Pancreas (tissue), 10 donors: ENCODE measurements at regions not wholly inside any gene's neighbourhood (a gene's known extent, or its start where the extent isn't known, plus 50 kb on each side); places are given as distances from the start of the nearest gene placed in this dataset.

Source experiments
- ATAC-seq, 4 donors: fragments of 200-7000 bp; cut with Tn5 transposase; one replicate each; pipeline versions ENCODE4 v1.8.0 to v1.9.1; 2020; ENCODE audit warnings: mild to moderate bottlenecking in 4 of 4, moderate library complexity in 4 of 4
- DNase-seq, 6 donors: peaks; one replicate each; pipeline ENCODE4 v3.0.0-alpha.2; 2020
- FAIRE-seq: peaks from 2 replicates; lab custom pipeline; 2012; peaks lifted over from hg19 to GRCh38; lab: Jason Lieb, UNC
- H3K27ac ChIP-seq, 4 donors: fragments of 200-600 bp; sonication (generic); 1 replicate in 3 of 4; 2 replicates in 1 of 4; pipeline versions ENCODE4 v1.5.0 to v1.8.0; 2020
- H3K27me3 ChIP-seq, 4 donors: fragments of 200-600 bp; one replicate each; pipeline ENCODE4 v1.8.0; 2021
- H3K36me3 ChIP-seq, 3 donors: fragments of 200-600 bp; sonication (generic) in 1 of 3; one replicate each; pipeline versions ENCODE4 v1.5.0 to v1.8.0; 2020 to 2021
- H3K4me1 ChIP-seq, 3 donors: fragments of 200-600 bp; one replicate each; pipeline ENCODE4 v1.8.0; 2021
- H3K4me3 ChIP-seq, 4 donors: fragments of 200-600 bp; sonication (generic) in 2 of 4; one replicate each; pipeline versions ENCODE4 v1.5.0 to v1.8.0; 2020 to 2021
- H3K9me3 ChIP-seq, 4 donors: fragments of 200-600 bp; one replicate each; pipeline ENCODE4 v1.8.0; 2021
- CTCF ChIP-seq, 4 donors: fragments of 200-600 bp; sonication (generic) in 3 of 4; IDR thresholded peaks; one replicate each; pipeline versions ENCODE4 v1.5.0 to v1.8.0; 2021; ENCODE audit warnings: antibody characterized with exemption in 4 of 4
- WGBS, 2 donors: extraction: QIAGEN DNeasy Blood & Tissue Kit; methylation state at CpG; one replicate each; pipeline ENCODE4 v1.1.7; 2013; 5-methylcytosine and 5-hydroxymethylcytosine counted together
- intact Hi-C, 3 donors: fragments of 100-400 bp; cut with DNase I; formaldehyde crosslinking; loops; one replicate each; pipeline versions ENCODE4 v1.11.1 to v1.14.2; 2022
- donor health status: healthy with polysubstance abuse.
- donor health status: DM: no; HTN: no; CAD: no; lungs with moderate emphysema.
- donor health status: DM: no; HTN: no; CAD: no.
- donor health status: control.
- donor health status: control.
- donor health status: Bipolar disorder and iron deficiency.
- donor health status: DM: yes; HTN: yes; CAD: no.
- donor health status: DM: no; HTN: no; CAD: no.
- donor health status: DM: no; HTN: no; CAD: no.
- donor health status: DM: yes; HTN: yes; CAD: no.

- Histone ChIP-seq H3K36me3 (no peaks in the 10 kb centered on the region), H3K4me3 (no peak overlapping the region), H3K4me1 (no peaks in the 10 kb centered on the region), H3K27me3 (no peaks in the 10 kb centered on the region), H3K27ac (no peak overlapping the region), H3K9me3 (no peaks in the 10 kb centered on the region)
- intact Hi-C loops: no loop called here
- WGBS, 2 donors: 73 to 77% methylated on average over 2 of the region's 2 CpGs
- TF ChIP-seq CTCF (IDR thresholded peaks at IDR 0.05): no peak
- DNase-seq (no peak), ATAC-seq (no peak), FAIRE-seq (no peak)
Measured at GRCh38 chr4:14428125-14428524, 574.2 kb upstream of the CPEB2 start.

- H3K9me3 ChIP-seq: no peaks in the 10 kb centered on the region
- WGBS, 2 donors: 44 to 48% methylated on average over 3 of the region's 3 CpGs
- H3K4me1 ChIP-seq: no peaks in the 10 kb centered on the region
- H3K4me3 ChIP-seq: no peak overlapping the region
- no peaks in the 10 kb centered on the region for H3K36me3 ChIP-seq
- no peaks in the 10 kb centered on the region for H3K27me3 ChIP-seq
- no peak for FAIRE-seq
- DNase-seq: no peak
- intact Hi-C loops: no loop called here
- no peak for ATAC-seq
- H3K27ac ChIP-seq: no peak overlapping the region
- TF ChIP-seq CTCF (IDR thresholded peaks at IDR 0.05): no peak
Measured at GRCh38 chr4:14431155-14432134, 570.8 kb upstream of the CPEB2 start.

- Histone ChIP-seq H3K27me3 (no peaks in the 10 kb centered on the region), H3K36me3 (no peaks in the 10 kb centered on the region), H3K4me3 (no peak overlapping the region), H3K4me1 (no peaks in the 10 kb centered on the region), H3K27ac (no peak overlapping the region), H3K9me3 (no peaks in the 10 kb centered on the region)
- FAIRE-seq: no peak
- WGBS, 2 donors: 56 to 76% methylated on average over 2 of the region's 2 CpGs
- ATAC-seq: no peak
- no peak for TF ChIP-seq CTCF (IDR thresholded peaks at IDR 0.05)
- no peak for DNase-seq
- intact Hi-C loops: no loop called here
Measured at GRCh38 chr4:14434483-14434882, 567.8 kb upstream of the CPEB2 start.

- Histone ChIP-seq H3K9me3 (no peaks in the 10 kb centered on the region), H3K36me3 (no peaks in the 10 kb centered on the region), H3K27ac (no peak overlapping the region), H3K27me3 (no peaks in the 10 kb centered on the region), H3K4me3 (no peak overlapping the region), H3K4me1 (no peaks in the 10 kb centered on the region)
- WGBS, 2 donors: 59 to 61% methylated on average over 3 of the region's 3 CpGs
- FAIRE-seq (no peak), ATAC-seq (no peak), DNase-seq (no peak)
- no peak for TF ChIP-seq CTCF (IDR thresholded peaks at IDR 0.05)
- intact Hi-C loops: no loop called here
Measured at GRCh38 chr4:14434916-14435315, 567.4 kb upstream of the CPEB2 start.

- H3K9me3 ChIP-seq: no peaks in the 10 kb centered on the region
- ATAC-seq (no peak), FAIRE-seq (no peak), DNase-seq (no peak)
- WGBS, 2 donors: 79 to 84% methylated on average over 3 of the region's 3 CpGs
- no peaks in the 10 kb centered on the region for H3K27me3 ChIP-seq
- intact Hi-C loops: no loop called here
- H3K36me3 ChIP-seq: no peaks in the 10 kb centered on the region
- H3K4me1 ChIP-seq: no peaks in the 10 kb centered on the region
- no peak overlapping the region for H3K4me3 ChIP-seq
- no peak for TF ChIP-seq CTCF (IDR thresholded peaks at IDR 0.05)
- no peak overlapping the region for H3K27ac ChIP-seq
Measured at GRCh38 chr4:14441561-14441960, 560.7 kb upstream of the CPEB2 start.
